GM12878 (cell line): ENCODE measurements at regions not wholly inside any gene's neighbourhood (a gene's known extent, or its start where the extent isn't known, plus 50 kb on each side); places are given as distances from the start of the nearest gene placed in this dataset.

Source experiments
- ATAC-seq: fragments of 200-7000 bp; cut with Tn5 transposase; 3 replicates; pipeline ENCODE4 v1.9.1; 2020; ENCODE audit warnings: mild to moderate bottlenecking, moderate library complexity
- BruUV-seq: library from RNA; stranded (reverse); fragments of 400-500 nt; replicated peaks from 2 replicates; lab custom pipeline; 2021; lab: Mats Ljungman, UMichigan
- CTCF ChIA-PET: fragments of 300-600 bp; sonication (Branson Sonifier 250); formaldehyde crosslinking; extraction: SDS; loops from one replicate; lab custom pipeline; 2021; ENCODE audit warnings: inconsistent platforms; lab: Yijun Ruan, JAX
- POLR2A ChIA-PET: fragments of 350-600 bp; formaldehyde crosslinking; extraction: SDS; loops from one replicate; lab custom pipeline; 2021; ENCODE audit warnings: inconsistent platforms; lab: Charles Lee
- RAD21 ChIA-PET: fragments of 300-600 bp; sonication (Branson Sonifier 250); formaldehyde crosslinking; loops from one replicate; lab custom pipeline; 2023; ENCODE audit warnings: antibody characterized with exemption; ENCODE audit not compliant: unreplicated experiment; lab: Charles Lee
- SMC1A ChIA-PET: fragments of 300-600 bp; sonication (Branson Sonifier 250); formaldehyde crosslinking; loops from one replicate; lab custom pipeline; 2023; ENCODE audit not compliant: unreplicated experiment, uncharacterized antibody; lab: Charles Lee
- DNase-seq: peaks from one replicate; pipeline ENCODE4 v3.0.0-alpha.2; 2011; ENCODE audit warnings: low read depth, low spot score
- FAIRE-seq: peaks from 3 replicates; lab custom pipeline; 2011; peaks lifted over from hg19 to GRCh38; lab: Jason Lieb, UNC
- H2AFZ ChIP-seq: 2 replicates; pipeline ENCODE4 v1.6.0; 2011; ENCODE audit warnings: low read depth, low read length, control low read depth; ENCODE audit not compliant: control insufficient read depth
- H3K27ac ChIP-seq: 2 replicates; pipeline ENCODE4 v1.5.1; 2011; ENCODE audit warnings: control low read depth; ENCODE audit not compliant: control insufficient read depth, insufficient read depth
- H3K27me3 ChIP-seq, 2 experiments: replicated peaks in 1 of 2; 2 replicates each; pipeline versions ENCODE4 v1.6.0 to v1.6.1; 2011; ENCODE audit warnings: low read length in 1 of 2; ENCODE audit not compliant: control insufficient read depth in 2 of 2, insufficient read depth in 2 of 2
- H3K36me3 ChIP-seq, 2 experiments: 2 replicates each; pipeline ENCODE4 v1.5.1; 2011; ENCODE audit warnings: low read length in 1 of 2; ENCODE audit not compliant: control insufficient read depth in 2 of 2, insufficient read depth in 2 of 2
- H3K4me1 ChIP-seq: 2 replicates; pipeline ENCODE4 v1.6.1; 2011; ENCODE audit warnings: mild to moderate bottlenecking, low read length, moderate library complexity, mixed read lengths; ENCODE audit not compliant: control insufficient read depth, insufficient read depth
- H3K4me2 ChIP-seq: 2 replicates; pipeline ENCODE4 v1.6.0; 2011; ENCODE audit warnings: control low read depth; ENCODE audit not compliant: control insufficient read depth, insufficient read depth
- H3K4me3 ChIP-seq: fragments of 200-600 bp; sonication (generic); 2 replicates; pipeline ENCODE4 v1.5.1; 2016
- H3K79me2 ChIP-seq: 2 replicates; pipeline ENCODE4 v1.6.0; 2011; ENCODE audit warnings: low read length; ENCODE audit not compliant: control insufficient read depth, insufficient read depth
- H3K9ac ChIP-seq: 2 replicates; pipeline ENCODE4 v1.8.0; 2011; ENCODE audit warnings: low read length, control low read depth, mixed read lengths; ENCODE audit not compliant: control insufficient read depth, insufficient read depth
- H3K9me3 ChIP-seq: replicated peaks from 3 replicates; pipeline ENCODE4 v1.5.1; 2011; ENCODE audit warnings: mild to moderate bottlenecking, low read length; ENCODE audit not compliant: control insufficient read depth, insufficient read depth
- H4K20me1 ChIP-seq: 2 replicates; pipeline ENCODE4 v1.6.0; 2011; ENCODE audit not compliant: control insufficient read depth, insufficient read depth
- BACH1 ChIP-seq: fragments of 450-650 bp; IDR thresholded peaks from 2 replicates; pipeline ENCODE4 v1.6.1; 2017; ENCODE audit warnings: mild to moderate bottlenecking, borderline replicate concordance
- BCL11A ChIP-seq: IDR thresholded peaks from 2 replicates; pipeline ENCODE4 v1.6.1; 2011; ENCODE audit warnings: low read depth, low read length
- CHD4 ChIP-seq: fragments of 200-600 bp; sonication (generic); IDR thresholded peaks from 2 replicates; pipeline ENCODE4 v1.6.1; 2016; ENCODE audit warnings: mild to moderate bottlenecking
- CREB1 ChIP-seq: IDR thresholded peaks from 2 replicates; pipeline ENCODE4 v1.6.1; 2012; ENCODE audit warnings: low read depth, mild to moderate bottlenecking, inconsistent platforms
- ETV6 ChIP-seq, 2 experiments: fragments of 450-650 bp in 1 of 2; IDR thresholded peaks in 1 of 2; conservative IDR thresholded peaks in 1 of 2; 2 replicates each; pipeline ENCODE4 v1.6.1; 2014; ENCODE audit warnings: antibody characterized with exemption in 1 of 2, borderline replicate concordance in 1 of 2, low read depth in 1 of 2, mild to moderate bottlenecking in 1 of 2, moderate library complexity in 1 of 2
- FOXK2 ChIP-seq: fragments of 450-650 bp; IDR thresholded peaks from 2 replicates; pipeline ENCODE4 v1.6.1; 2017; ENCODE audit warnings: mild to moderate bottlenecking, moderate library complexity
- HDAC2 ChIP-seq: fragments of 200-600 bp; sonication (generic); IDR thresholded peaks from 2 replicates; pipeline ENCODE4 v1.6.1; 2017
- HDGF ChIP-seq: fragments of 450-650 bp; IDR thresholded peaks from 2 replicates; pipeline ENCODE4 v1.6.1; 2016; ENCODE audit warnings: antibody characterized with exemption
- JUND ChIP-seq: IDR thresholded peaks from 2 replicates; pipeline ENCODE4 v1.6.1; 2012; ENCODE audit warnings: low read depth, mild to moderate bottlenecking, low read length, improper control_type of control experiment, moderate library complexity
- RB1 ChIP-seq: fragments of 450-650 bp; formaldehyde crosslinking; IDR thresholded peaks from 2 replicates; pipeline ENCODE4 v1.6.1; 2017; ENCODE audit warnings: mild to moderate bottlenecking, borderline replicate concordance
- RFX5 ChIP-seq: IDR thresholded peaks from 2 replicates; pipeline ENCODE4 v1.6.1; 2011; ENCODE audit warnings: low read depth, low read length, improper control_type of control experiment
- SMC3 ChIP-seq: IDR thresholded peaks from 2 replicates; pipeline ENCODE4 v1.6.1; 2011; ENCODE audit warnings: low read length, improper control_type of control experiment, borderline replicate concordance
- TARDBP ChIP-seq: IDR thresholded peaks from 2 replicates; pipeline ENCODE4 v1.6.1; 2016; ENCODE audit warnings: borderline replicate concordance
- ZNF384 ChIP-seq: IDR thresholded peaks from 2 replicates; pipeline ENCODE4 v1.6.1; 2012; ENCODE audit warnings: low read depth, mild to moderate bottlenecking, low read length, improper control_type of control experiment, borderline replicate concordance
- WGBS: methylation state at CpG from one replicate; pipeline ENCODE4 v1.1.6; 2016; ENCODE audit warnings: low lambda C conversion rate; ENCODE audit not compliant: insufficient replicate concordance, insufficient coverage; ENCODE audit errors: missing lambda C conversion rate; 5-methylcytosine and 5-hydroxymethylcytosine counted together
- in situ Hi-C: fragments of 300-500 bp; cut with MboI; formaldehyde crosslinking; loops from 9 replicates; pipeline ENCODE4 v1.14.3; 2018; ENCODE audit warnings: mixed read lengths
- intact Hi-C: fragments of 100-400 bp; cut with micrococcal nuclease; formaldehyde crosslinking; loops from one replicate; pipeline ENCODE4 v1.14.2; 2022; ENCODE audit not compliant: unreplicated experiment
- TF ChIP-seq, protein P1 (sequence below): IDR thresholded peaks from 2 replicates; pipeline ENCODE4 v1.6.1; 2012; ENCODE audit warnings: low read length, inconsistent platforms
- TF ChIP-seq, protein P2 (sequence below): IDR thresholded peaks from 2 replicates; pipeline ENCODE4 v1.6.1; 2011; ENCODE audit warnings: low read depth, low read length, improper control_type of control experiment, borderline replicate concordance
- TF ChIP-seq, protein P3 (sequence below): IDR thresholded peaks from 2 replicates; pipeline ENCODE4 v1.6.1; 2011; ENCODE audit warnings: mild to moderate bottlenecking, low read depth, low read length, moderate library complexity; ENCODE audit not compliant: insufficient replicate concordance

DNA sequence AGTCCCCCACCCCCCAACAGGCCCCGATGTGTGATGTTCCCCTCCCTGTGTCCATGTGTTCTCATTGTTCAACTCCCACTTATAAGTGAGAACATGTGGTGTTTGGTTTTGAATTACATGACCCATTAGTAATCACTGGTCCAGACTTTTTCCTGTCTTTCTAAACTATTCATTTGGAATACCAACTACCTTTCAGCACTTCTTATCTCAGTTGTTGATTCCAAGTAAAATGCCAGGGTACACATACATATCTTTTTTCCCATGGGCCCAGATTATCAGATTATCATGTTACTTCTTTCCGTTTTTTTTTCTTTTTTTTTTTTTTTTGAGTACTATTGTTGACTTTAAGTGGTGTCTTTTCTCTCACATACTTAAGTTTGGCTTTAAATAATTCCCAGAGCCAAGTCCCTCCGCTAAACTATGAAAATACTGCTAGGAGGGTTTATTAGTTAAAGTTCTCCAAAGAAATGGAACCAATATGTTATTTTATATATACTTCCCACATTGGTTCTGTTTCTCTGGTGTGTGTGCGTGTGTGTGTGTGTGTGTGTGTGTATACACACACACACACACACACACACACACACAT is 389.3 kb downstream of the IRS1 start:
- H2AFZ ChIP-seq, result no peak overlapping the region
- SMC1A ChIA-PET, result no interaction called here
- no peaks in the 10 kb centered on the region for H3K9me3 ChIP-seq
- H3K36me3 ChIP-seq, result no peaks in the 10 kb centered on the region
- CTCF ChIA-PET, result no interaction called here
- in situ Hi-C loops, result no loop called here
- intact Hi-C loops, result no loop called here
- ATAC-seq (no peak), FAIRE-seq (no peak), DNase-seq (no peak)
- no peak overlapping the region for H3K9ac ChIP-seq
- no peak overlapping the region for H3K4me2 ChIP-seq
- no peaks in the 10 kb centered on the region for H3K4me1 ChIP-seq
- no peak overlapping the region for H3K4me3 ChIP-seq
- no peaks in the 10 kb centered on the region for H3K79me2 ChIP-seq
- no peaks in the 10 kb centered on the region for H4K20me1 ChIP-seq
- TF ChIP-seq HDAC2 (no peak), BCL11A (no peak), RFX5 (no peak), ZNF384 (no peak), HDGF (no peak), ETV6 (conservative IDR thresholded peaks at IDR 0.05 in 1 of 2, IDR thresholded peaks at IDR 0.05 in 1 of 2; ENCODE audit: borderline replicate concordance in 1 of 2, low read depth in 1 of 2) (no peak), RB1 (no peak), FOXK2 (no peak), JUND (no peak), TARDBP (no peak), BACH1 (no peak), CREB1 (no peak), CHD4 (no peak), SMC3 (no peak)
- TF ChIP-seq, protein P1, sequence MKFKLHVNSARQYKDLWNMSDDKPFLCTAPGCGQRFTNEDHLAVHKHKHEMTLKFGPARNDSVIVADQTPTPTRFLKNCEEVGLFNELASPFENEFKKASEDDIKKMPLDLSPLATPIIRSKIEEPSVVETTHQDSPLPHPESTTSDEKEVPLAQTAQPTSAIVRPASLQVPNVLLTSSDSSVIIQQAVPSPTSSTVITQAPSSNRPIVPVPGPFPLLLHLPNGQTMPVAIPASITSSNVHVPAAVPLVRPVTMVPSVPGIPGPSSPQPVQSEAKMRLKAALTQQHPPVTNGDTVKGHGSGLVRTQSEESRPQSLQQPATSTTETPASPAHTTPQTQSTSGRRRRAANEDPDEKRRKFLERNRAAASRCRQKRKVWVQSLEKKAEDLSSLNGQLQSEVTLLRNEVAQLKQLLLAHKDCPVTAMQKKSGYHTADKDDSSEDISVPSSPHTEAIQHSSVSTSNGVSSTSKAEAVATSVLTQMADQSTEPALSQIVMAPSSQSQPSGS, result no peak
- TF ChIP-seq, protein P2, sequence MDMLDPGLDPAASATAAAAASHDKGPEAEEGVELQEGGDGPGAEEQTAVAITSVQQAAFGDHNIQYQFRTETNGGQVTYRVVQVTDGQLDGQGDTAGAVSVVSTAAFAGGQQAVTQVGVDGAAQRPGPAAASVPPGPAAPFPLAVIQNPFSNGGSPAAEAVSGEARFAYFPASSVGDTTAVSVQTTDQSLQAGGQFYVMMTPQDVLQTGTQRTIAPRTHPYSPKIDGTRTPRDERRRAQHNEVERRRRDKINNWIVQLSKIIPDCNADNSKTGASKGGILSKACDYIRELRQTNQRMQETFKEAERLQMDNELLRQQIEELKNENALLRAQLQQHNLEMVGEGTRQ, result no peak
- TF ChIP-seq, protein P3, sequence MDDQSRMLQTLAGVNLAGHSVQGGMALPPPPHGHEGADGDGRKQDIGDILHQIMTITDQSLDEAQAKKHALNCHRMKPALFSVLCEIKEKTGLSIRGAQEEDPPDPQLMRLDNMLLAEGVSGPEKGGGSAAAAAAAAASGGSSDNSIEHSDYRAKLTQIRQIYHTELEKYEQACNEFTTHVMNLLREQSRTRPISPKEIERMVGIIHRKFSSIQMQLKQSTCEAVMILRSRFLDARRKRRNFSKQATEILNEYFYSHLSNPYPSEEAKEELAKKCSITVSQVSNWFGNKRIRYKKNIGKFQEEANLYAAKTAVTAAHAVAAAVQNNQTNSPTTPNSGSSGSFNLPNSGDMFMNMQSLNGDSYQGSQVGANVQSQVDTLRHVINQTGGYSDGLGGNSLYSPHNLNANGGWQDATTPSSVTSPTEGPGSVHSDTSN, result no peak
- BruUV-seq, result no TSS peak
- RAD21 ChIA-PET, result no interaction called here
- no peak overlapping the region for H3K27ac ChIP-seq
- POLR2A ChIA-PET, result no interaction called here
- H3K27me3 ChIP-seq, result no peaks in the 10 kb centered on the region
- WGBS, result 39% methylated on average over 3 of the region's 4 CpGs
